GM13977 (cell line): ENCODE measurements at regions not wholly inside any gene's neighbourhood (a gene's known extent, or its start where the extent isn't known, plus 50 kb on each side); places are given as distances from the start of the nearest gene placed in this dataset.
"Not testable (repeated sequence)": the region's sequence is repeated elsewhere in the genome, so short reads cannot be mapped to it uniquely, and the experiment has no call there.

Experiments
- DNase-seq: peaks from one replicate; pipeline ENCODE4 v3.0.0; 2012; ENCODE audit warnings: low spot score
- CTCF ChIP-seq: IDR thresholded peaks from 2 replicates; pipeline ENCODE4 v1.5.1; 2012; ENCODE audit warnings: mild to moderate bottlenecking, control low read depth; ENCODE audit not compliant: insufficient read depth; ENCODE audit errors: extremely low read depth, missing control alignments
- in situ Hi-C: fragments of 300-500 bp; cut with MboI; formaldehyde crosslinking; loops from one replicate; pipeline ENCODE4 v1.12.0; 2022; ENCODE audit warnings: low sequenced_read_pairs, low pct_unique_long_range_greater_than_20kb, mixed read lengths, inconsistent platforms; ENCODE audit not compliant: unreplicated experiment

- TF ChIP-seq CTCF: no peak
- in situ Hi-C loops: no loop called here
- no peak for DNase-seq
Measured at GRCh38 chrX:26574234-26574633, 358.3 kb downstream of the MAGEB5 start.

- TF ChIP-seq CTCF: no peak
- in situ Hi-C loops: no loop called here
- no peak for DNase-seq
Measured at GRCh38 chrX:26562156-26562555, 346.2 kb downstream of the MAGEB5 start.

GRCh38 chrX:26559855-26560254, 343.9 kb downstream of the MAGEB5 start:
- DNase-seq: no peak
- in situ Hi-C loops: no loop called here
- no peak for TF ChIP-seq CTCF

GRCh38 chrX:26558719-26559386, 342.9 kb downstream of the MAGEB5 start:
- in situ Hi-C loops: no loop called here
- DNase-seq: no peak
- TF ChIP-seq CTCF: no peak

GRCh38 chrX:26557691-26558321, 341.8 kb downstream of the MAGEB5 start:
- in situ Hi-C loops: no loop called here
- DNase-seq: no peak
- TF ChIP-seq CTCF: no peak

GRCh38 chrX:26525768-26526167, 309.8 kb downstream of the MAGEB5 start:
- in situ Hi-C loops: not testable (repeated sequence)

GRCh38 chrX:26522501-26522900, 306.5 kb downstream of the MAGEB5 start:
- in situ Hi-C loops: no loop called here
- DNase-seq: no peak
- TF ChIP-seq CTCF: no peak

More at GRCh38 chrX:26525768-26526167, 309.8 kb downstream of the MAGEB5 start:
- DNase-seq: not testable (repeated sequence)
